Liver (tissue), 8 donors: ENCODE measurements at regions not wholly inside any gene's neighbourhood (a gene's known extent, or its start where the extent isn't known, plus 50 kb on each side); places are given as distances from the start of the nearest gene placed in this dataset.

Source experiments
- DNase-seq: peaks from one replicate; pipeline ENCODE4 v3.0.0-alpha.2; 2017; ENCODE audit warnings: low spot score
- H3K27ac ChIP-seq, 2 donors: one replicate each; pipeline ENCODE4 v1.7.0; 2013; ENCODE audit warnings: inconsistent platforms in 2 of 2, low read length in 2 of 2, control low read depth in 1 of 2, low read depth in 1 of 2, mild to moderate bottlenecking in 1 of 2
- H3K27me3 ChIP-seq, 4 donors: one replicate each; pipeline versions ENCODE4 v1.6.1 to v1.7.0; 2013; ENCODE audit warnings: low read length in 3 of 4, inconsistent platforms in 1 of 4, mild to moderate bottlenecking in 1 of 4, moderate library complexity in 1 of 4; ENCODE audit not compliant: control insufficient read depth in 4 of 4, insufficient read depth in 4 of 4
- H3K36me3 ChIP-seq, 4 donors: one replicate each; pipeline versions ENCODE4 v1.6.1 to v1.7.0; 2013; ENCODE audit warnings: low read length in 3 of 4, mild to moderate bottlenecking in 3 of 4, low read depth in 1 of 4, moderate library complexity in 1 of 4; ENCODE audit not compliant: control insufficient read depth in 4 of 4, insufficient read depth in 3 of 4
- H3K4me1 ChIP-seq, 4 donors: one replicate each; pipeline versions ENCODE4 v1.6.1 to v1.7.0; 2013; ENCODE audit warnings: low read length in 3 of 4, mild to moderate bottlenecking in 3 of 4, moderate library complexity in 1 of 4; ENCODE audit not compliant: control insufficient read depth in 4 of 4, insufficient read depth in 4 of 4
- H3K4me3 ChIP-seq, 3 donors: one replicate each; pipeline versions ENCODE4 v1.6.1 to v1.7.0; 2013; ENCODE audit warnings: low read length in 3 of 3, control low read depth in 1 of 3, low read depth in 1 of 3, mild to moderate bottlenecking in 1 of 3
- H3K9ac ChIP-seq, 2 donors: one replicate each; pipeline ENCODE4 v1.7.0; 2013; ENCODE audit warnings: low read length in 2 of 2, mild to moderate bottlenecking in 2 of 2, moderate library complexity in 2 of 2, control low read depth in 1 of 2, low read depth in 1 of 2
- H3K9me3 ChIP-seq, 4 donors: one replicate each; pipeline versions ENCODE4 v1.6.1 to v1.7.0; 2013; ENCODE audit warnings: low read length in 3 of 4; ENCODE audit not compliant: control insufficient read depth in 4 of 4
- ATF3 ChIP-seq: IDR thresholded peaks from 2 replicates; pipeline ENCODE4 v1.6.1; 2016; ENCODE audit warnings: antibody characterized with exemption
- CTCF ChIP-seq: fragments of 150-350 bp; IDR thresholded peaks from 2 replicates; pipeline ENCODE4 v1.5.1; 2017; ENCODE audit warnings: improper control_type of control experiment, low read depth, low read length; ENCODE audit not compliant: missing input control
- EGR1 ChIP-seq, 2 donors: IDR thresholded peaks; 2 replicates each; pipeline ENCODE4 v1.6.1; 2016 to 2018; ENCODE audit warnings: antibody characterized with exemption in 2 of 2, low read depth in 2 of 2
- FOXA1 ChIP-seq: IDR thresholded peaks from 2 replicates; pipeline ENCODE4 v1.6.1; 2016; ENCODE audit warnings: antibody characterized with exemption
- GABPA ChIP-seq, 2 donors: IDR thresholded peaks in 1 of 2; conservative IDR thresholded peaks in 1 of 2; 2 replicates each; pipeline ENCODE4 v1.6.1; 2016; ENCODE audit warnings: antibody characterized with exemption in 2 of 2, mild to moderate bottlenecking in 1 of 2, moderate library complexity in 1 of 2
- HNF4A ChIP-seq, 2 donors: conservative IDR thresholded peaks; 2 replicates each; pipeline ENCODE4 v1.6.1; 2016; ENCODE audit warnings: antibody characterized with exemption in 2 of 2, mild to moderate bottlenecking in 2 of 2
- JUND ChIP-seq, 2 donors: IDR thresholded peaks; 2 replicates each; pipeline ENCODE4 v1.6.1; 2016; ENCODE audit warnings: antibody characterized with exemption in 2 of 2
- MAX ChIP-seq: IDR thresholded peaks from 2 replicates; pipeline ENCODE4 v1.6.1; 2016; ENCODE audit warnings: antibody characterized with exemption
- NR2F2 ChIP-seq: IDR thresholded peaks from 2 replicates; pipeline ENCODE4 v1.6.1; 2016; ENCODE audit warnings: antibody characterized with exemption
- RAD21 ChIP-seq, 2 donors: IDR thresholded peaks; 2 replicates each; pipeline ENCODE4 v1.6.1; 2016; ENCODE audit warnings: antibody characterized with exemption in 2 of 2, mild to moderate bottlenecking in 2 of 2
- REST ChIP-seq: IDR thresholded peaks from 2 replicates; pipeline ENCODE4 v1.6.1; 2016; ENCODE audit warnings: antibody characterized with exemption, mild to moderate bottlenecking
- RXRA ChIP-seq, 2 donors: IDR thresholded peaks; 2 replicates each; pipeline ENCODE4 v1.6.1; 2017 to 2018; ENCODE audit warnings: antibody characterized with exemption in 2 of 2, mild to moderate bottlenecking in 1 of 2
- SP1 ChIP-seq: IDR thresholded peaks from 2 replicates; pipeline ENCODE4 v1.6.1; 2018; ENCODE audit warnings: antibody characterized with exemption, mild to moderate bottlenecking
- TAF1 ChIP-seq: conservative IDR thresholded peaks from 2 replicates; pipeline ENCODE4 v1.6.1; 2016; ENCODE audit warnings: antibody characterized with exemption, mild to moderate bottlenecking
- YY1 ChIP-seq: IDR thresholded peaks from 2 replicates; pipeline ENCODE4 v1.6.1; 2016; ENCODE audit warnings: antibody characterized with exemption, mild to moderate bottlenecking
- ZBTB33 ChIP-seq: IDR thresholded peaks from 2 replicates; pipeline ENCODE4 v1.6.1; 2016; ENCODE audit warnings: antibody characterized with exemption
- WGBS: extraction: QIAGEN DNeasy Blood & Tissue Kit; methylation state at CpG from one replicate; pipeline ENCODE4 v1.1.7; 2013; 5-methylcytosine and 5-hydroxymethylcytosine counted together
- donor health status: healthy.
- donor health status: healthy.
- donor health status: healthy.
- donor health status: healthy.
- donor health status: healthy.

- no peak for TF ChIP-seq NR2F2
- no peak for TF ChIP-seq RAD21 (IDR thresholded peaks at IDR 0.05)
- no peak for TF ChIP-seq TAF1
- no peak for TF ChIP-seq RXRA (IDR thresholded peaks at IDR 0.05)
- TF ChIP-seq JUND (IDR thresholded peaks at IDR 0.05), result no peak
- no peak for TF ChIP-seq ZBTB33
- TF ChIP-seq REST, result no peak
- TF ChIP-seq HNF4A (conservative IDR thresholded peaks at IDR 0.05), result no peak
- no peak for TF ChIP-seq ATF3
- no peak for TF ChIP-seq EGR1 (IDR thresholded peaks at IDR 0.05; ENCODE audit: low read depth in 2 of 2)
- no peak for TF ChIP-seq GABPA (IDR thresholded peaks at IDR 0.05 in 1 of 2, conservative IDR thresholded peaks at IDR 0.05 in 1 of 2)
- TF ChIP-seq CTCF, result no peak
- no peak for TF ChIP-seq MAX
- TF ChIP-seq FOXA1, result no peak
- TF ChIP-seq YY1, result no peak
- no peak for TF ChIP-seq SP1
- Histone ChIP-seq H3K27ac (no peak overlapping the region), H3K4me1 (no peaks in the 10 kb centered on the region), H3K9ac (no peak overlapping the region), H3K9me3 (no peaks in the 10 kb centered on the region), H3K27me3 (no peaks in the 10 kb centered on the region), H3K36me3 (no peaks in the 10 kb centered on the region), H3K4me3 (no peak overlapping the region)
- DNase-seq, result no peak
Observed at GRCh38 chr1:115159958-115160357, 70.7 kb upstream of the TSPAN2 start.

GRCh38 chr1:115158181-115158580 is 68.9 kb upstream of the TSPAN2 start:
- no peak for DNase-seq
- no peaks in the 10 kb centered on the region for H3K4me1 ChIP-seq
- TF ChIP-seq REST (no peak), NR2F2 (peak; percentile 60)
- no peak overlapping the region for H3K9ac ChIP-seq
- 73% methylated on average over 2 of the region's 2 CpGs for WGBS
- H3K27me3 ChIP-seq, result no peaks in the 10 kb centered on the region
- H3K36me3 ChIP-seq, result no peaks in the 10 kb centered on the region
- H3K9me3 ChIP-seq, result no peaks in the 10 kb centered on the region
- no peak overlapping the region for H3K27ac ChIP-seq
- no peak overlapping the region for H3K4me3 ChIP-seq
